Breast epithelium (tissue), 3 donors: ENCODE measurements at regions not wholly inside any gene's neighbourhood (a gene's known extent, or its start where the extent isn't known, plus 50 kb on each side); places are given as distances from the start of the nearest gene placed in this dataset.

Experiments
- POLR2A ChIP-seq: fragments of 450-650 bp; IDR thresholded peaks from one replicate; pipeline ENCODE4 v1.6.1; 2016; ENCODE audit warnings: antibody characterized with exemption, mild to moderate bottlenecking, moderate library complexity
- POLR2AphosphoS5 ChIP-seq, 3 donors: sonication (generic); formaldehyde crosslinking; IDR thresholded peaks; one replicate each; pipeline ENCODE4 v1.6.1; 2017; ENCODE audit warnings: antibody characterized with exemption in 3 of 3
- TF ChIP-seq, protein P1 (sequence below), 3 donors: fragments of 450-650 bp; IDR thresholded peaks; one replicate each; pipeline ENCODE4 v1.5.1; 2016 to 2017; ENCODE audit warnings: antibody characterized with exemption in 3 of 3, mild to moderate bottlenecking in 3 of 3, moderate library complexity in 3 of 3

- TF ChIP-seq POLR2A, result no peak
- TF ChIP-seq POLR2AphosphoS5 (IDR thresholded peaks at IDR 0.05), result peak; percentile 45 to 73 (median 53)
- TF ChIP-seq, protein P1, sequence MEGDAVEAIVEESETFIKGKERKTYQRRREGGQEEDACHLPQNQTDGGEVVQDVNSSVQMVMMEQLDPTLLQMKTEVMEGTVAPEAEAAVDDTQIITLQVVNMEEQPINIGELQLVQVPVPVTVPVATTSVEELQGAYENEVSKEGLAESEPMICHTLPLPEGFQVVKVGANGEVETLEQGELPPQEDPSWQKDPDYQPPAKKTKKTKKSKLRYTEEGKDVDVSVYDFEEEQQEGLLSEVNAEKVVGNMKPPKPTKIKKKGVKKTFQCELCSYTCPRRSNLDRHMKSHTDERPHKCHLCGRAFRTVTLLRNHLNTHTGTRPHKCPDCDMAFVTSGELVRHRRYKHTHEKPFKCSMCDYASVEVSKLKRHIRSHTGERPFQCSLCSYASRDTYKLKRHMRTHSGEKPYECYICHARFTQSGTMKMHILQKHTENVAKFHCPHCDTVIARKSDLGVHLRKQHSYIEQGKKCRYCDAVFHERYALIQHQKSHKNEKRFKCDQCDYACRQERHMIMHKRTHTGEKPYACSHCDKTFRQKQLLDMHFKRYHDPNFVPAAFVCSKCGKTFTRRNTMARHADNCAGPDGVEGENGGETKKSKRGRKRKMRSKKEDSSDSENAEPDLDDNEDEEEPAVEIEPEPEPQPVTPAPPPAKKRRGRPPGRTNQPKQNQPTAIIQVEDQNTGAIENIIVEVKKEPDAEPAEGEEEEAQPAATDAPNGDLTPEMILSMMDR (IDR thresholded peaks at IDR 0.05), result no peak
Observed at GRCh38 chr1:184838504-184838951, 83.9 kb upstream of the EDEM3 start.
